Skeletal muscle cell (primary cell): ENCODE measurements at regions not wholly inside any gene's neighbourhood (a gene's known extent, or its start where the extent isn't known, plus 50 kb on each side); places are given as distances from the start of the nearest gene placed in this dataset.

Experiments
- DNase-seq: peaks from one replicate; pipeline ENCODE4 v3.0.0-alpha.2; 2010; ENCODE audit warnings: low read depth
- H3K4me3 ChIP-seq: 2 replicates; pipeline ENCODE4 v1.5.1; 2011; ENCODE audit warnings: low read depth, mild to moderate bottlenecking, control low read depth, low read length, moderate library complexity

DNA sequence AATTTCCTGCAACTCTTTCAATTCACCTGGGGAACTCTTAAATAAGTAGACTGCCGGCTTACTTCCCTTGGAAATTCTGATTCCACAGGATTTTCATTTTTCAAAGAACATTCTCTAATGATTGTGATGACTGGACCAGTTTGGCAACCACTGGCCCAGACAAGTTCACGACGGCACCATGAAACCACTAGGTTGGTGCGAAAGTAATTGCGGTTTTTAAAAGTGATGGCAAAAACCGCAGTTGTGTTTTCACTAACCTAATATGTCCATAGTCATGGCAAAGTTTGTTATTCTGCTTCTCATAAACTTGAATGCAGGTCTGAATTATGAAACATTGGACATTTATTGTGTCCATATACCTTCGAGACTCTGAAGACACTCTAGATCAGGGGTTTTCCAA lies 317.2 kb downstream of the IRX1 start:
- no peak overlapping the region for H3K4me3 ChIP-seq
- no peak for DNase-seq

DNA sequence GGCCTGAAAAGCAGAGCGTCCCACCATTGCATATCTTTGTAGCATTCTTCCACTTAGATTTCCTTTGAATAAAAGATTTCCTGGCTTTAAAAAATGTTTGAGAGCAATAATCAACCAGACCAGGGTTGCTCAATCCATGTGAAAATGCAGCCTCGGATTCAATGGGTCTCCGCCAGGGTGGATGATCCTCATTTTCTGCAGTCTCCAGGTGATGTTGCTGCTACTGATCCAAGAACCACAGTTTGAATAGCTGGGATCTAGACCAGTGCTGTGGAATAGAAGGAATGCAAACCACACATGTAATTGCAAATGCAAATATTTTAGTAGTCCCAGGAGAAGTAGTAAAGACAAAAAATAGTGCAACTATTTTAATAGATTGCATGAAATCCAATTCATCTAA lies 317.6 kb downstream of the IRX1 start:
- no peak for DNase-seq
- no peak overlapping the region for H3K4me3 ChIP-seq

DNA sequence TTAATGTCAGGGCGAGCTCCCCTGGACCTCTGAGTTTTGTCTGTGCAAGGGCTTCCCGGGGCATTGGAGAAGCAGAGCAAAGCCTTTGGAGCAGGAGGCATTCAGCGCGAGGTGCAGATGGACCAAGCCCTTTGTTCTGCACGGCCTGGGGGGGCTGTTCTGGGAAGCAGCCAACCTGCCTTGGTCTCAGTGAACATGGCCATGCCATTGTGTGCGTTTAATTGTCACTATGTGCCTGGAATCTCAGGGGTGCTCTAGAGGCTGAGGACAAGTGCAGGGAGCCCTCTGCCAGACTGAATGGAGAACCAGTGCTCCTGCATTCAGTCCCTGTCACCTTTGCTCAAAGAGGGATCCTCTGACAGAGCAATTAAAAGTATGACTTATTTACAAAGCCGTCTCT lies 329.4 kb downstream of the IRX1 start:
- no peak for DNase-seq
- H3K4me3 ChIP-seq = no peak overlapping the region

DNA sequence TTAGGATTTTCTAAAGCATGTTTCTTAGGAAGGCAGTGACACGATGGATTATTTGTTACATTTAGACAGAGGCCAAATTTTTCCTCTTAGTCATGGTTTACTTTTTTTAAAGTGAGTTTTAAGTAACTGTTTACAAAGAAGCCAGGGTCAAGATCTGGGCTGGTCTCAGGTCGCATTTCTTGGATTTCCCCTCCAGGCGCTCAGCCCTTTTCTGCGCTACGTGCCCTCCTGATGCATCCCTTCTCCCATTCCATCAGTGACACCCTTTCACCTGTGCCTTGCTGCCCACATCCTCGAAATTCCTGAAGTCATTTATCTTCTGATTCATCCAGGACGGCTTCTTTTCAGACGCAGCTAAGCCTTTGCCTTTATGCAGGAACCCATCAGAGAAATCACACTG lies 330.3 kb downstream of the IRX1 start:
- no peak overlapping the region for H3K4me3 ChIP-seq
- DNase-seq = no peak

DNA sequence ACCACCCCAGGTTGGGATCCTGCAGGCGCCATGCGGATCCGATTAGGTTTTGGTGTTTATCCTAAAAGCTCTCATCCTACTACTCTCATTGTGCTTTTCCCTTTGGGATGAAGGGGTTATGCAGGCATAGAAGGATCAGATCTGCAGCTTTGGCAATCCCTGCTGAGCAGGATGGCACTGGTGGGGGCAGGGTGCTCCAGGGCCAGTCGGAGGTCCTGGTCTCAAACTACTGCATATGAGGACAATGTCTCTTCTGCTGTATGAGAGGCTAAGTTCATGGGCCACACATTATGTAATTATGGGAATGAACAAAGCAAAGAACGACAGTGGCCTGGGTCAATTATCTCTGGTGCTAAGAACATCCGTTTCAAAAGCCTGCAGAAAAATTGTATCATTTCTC lies 334.2 kb downstream of the IRX1 start:
- no peak overlapping the region for H3K4me3 ChIP-seq
- no peak for DNase-seq

DNA sequence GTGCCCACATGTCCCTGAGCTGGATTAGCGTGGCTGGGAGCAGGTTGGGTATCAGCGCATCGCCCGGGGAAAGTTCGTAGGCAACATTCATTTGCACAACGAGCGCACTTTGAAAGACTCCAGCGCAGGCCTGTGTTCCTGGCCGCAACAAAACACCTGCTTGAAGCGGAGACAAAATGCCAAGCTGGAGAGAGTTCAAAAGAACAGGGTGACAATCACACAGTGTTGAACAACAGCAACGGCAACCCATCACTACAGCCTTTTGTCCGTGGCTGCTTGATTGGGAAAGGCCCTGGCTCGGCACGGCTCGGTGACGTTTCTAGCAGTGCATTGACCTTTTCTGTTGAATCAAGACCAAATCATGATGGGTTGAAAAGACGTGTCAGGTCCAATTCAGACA lies 336.3 kb downstream of the IRX1 start:
- H3K4me3 ChIP-seq = no peak overlapping the region
- DNase-seq = no peak

DNA sequence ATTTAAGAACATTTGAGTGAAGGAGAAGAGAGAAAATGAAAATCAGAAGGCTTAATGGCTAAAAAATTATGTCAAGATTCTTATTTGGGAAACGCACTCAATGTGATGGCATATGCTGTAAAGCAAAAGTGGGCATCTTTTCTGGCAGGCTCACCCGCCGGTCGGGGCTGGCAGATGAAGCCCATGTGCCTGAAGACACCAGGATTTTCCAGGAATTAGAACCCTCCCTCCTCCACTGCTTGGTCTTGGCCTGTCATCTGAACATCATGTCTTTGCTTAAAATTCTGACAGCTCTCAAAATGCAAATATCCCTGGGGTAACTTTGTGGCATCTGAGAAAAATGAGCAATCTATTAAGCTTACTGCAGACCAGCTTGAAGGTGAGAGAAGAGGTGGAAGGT lies 337.9 kb downstream of the IRX1 start:
- DNase-seq = no peak
- no peak overlapping the region for H3K4me3 ChIP-seq

DNA sequence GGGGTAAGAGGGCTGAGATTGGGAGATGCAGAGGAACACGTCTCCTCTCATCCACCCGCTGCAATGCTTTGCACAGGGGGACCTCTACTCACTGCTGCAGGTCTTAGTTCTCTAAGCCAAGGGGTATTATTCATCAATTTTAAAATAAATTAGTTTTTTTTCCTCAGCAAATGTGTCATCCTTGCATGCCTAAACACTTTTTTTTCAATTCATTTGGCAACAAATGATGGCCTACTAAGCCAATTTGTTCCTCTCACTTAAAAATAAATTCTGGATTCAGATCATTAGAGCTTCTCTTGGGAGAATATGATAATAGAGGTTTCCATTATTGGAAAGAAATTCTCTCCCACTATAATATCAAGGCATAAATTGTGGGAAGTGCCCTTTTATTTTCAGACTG lies 338.3 kb downstream of the IRX1 start:
- DNase-seq = no peak
- H3K4me3 ChIP-seq = no peak overlapping the region

DNA sequence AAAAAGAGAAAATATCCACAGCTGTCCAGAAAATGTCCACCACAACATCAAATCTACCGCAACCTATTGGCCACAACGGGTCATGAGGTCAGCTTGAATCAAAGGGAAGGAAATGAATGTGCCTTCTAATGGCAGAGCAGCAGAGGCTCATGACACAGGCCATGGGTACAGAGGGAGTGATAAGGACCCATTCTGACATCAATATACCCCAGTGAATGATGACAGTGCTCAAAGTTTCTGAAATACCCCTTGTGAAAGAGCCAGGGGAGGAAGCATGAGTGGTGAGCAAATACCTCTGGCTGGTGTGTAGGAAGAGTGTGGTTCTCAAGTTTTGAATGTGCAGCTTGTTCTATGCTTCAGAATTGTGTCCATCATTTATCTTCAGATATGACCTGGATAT lies 348.2 kb downstream of the IRX1 start:
- no peak overlapping the region for H3K4me3 ChIP-seq
- DNase-seq = no peak

DNA sequence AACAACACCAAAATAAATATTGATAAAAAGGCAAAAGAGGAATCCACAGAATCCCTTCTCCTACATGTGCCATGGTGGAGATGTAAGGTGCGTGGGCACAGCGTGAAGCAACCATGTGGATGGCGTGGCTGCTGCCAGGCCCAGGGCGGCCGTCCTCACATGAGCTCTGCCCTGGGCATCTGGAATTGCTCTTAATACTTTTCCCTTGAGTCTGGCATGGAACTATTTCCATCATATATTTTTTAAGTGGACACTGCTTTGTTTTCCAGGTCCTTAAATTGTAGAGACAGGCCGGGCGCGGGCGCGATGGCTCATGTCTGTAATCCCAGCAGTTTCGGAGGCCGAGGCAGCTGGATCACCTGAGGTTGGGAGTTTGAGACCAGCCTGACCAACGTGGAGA lies 349.3 kb downstream of the IRX1 start:
- no peak overlapping the region for H3K4me3 ChIP-seq
- DNase-seq = no peak

DNA sequence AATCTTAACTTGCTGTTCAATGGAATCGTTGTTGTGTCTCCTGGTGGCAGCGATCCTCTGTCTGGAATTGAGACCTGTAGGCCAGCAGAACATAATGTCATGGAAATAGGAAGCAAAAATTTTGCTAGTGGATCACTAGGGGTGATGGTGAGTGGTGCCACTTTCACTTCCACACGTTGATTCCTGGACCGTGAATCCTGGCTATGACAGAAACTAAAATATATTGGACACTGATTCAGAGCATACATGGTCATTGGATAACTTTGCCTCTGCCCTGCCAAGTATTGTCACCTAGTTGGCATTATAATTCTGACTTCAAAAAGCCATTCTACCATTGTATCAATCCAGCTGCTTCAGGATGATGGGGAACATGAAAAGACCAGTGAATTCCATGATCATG lies 353.2 kb downstream of the IRX1 start:
- H3K4me3 ChIP-seq = no peak overlapping the region
- no peak for DNase-seq

DNA sequence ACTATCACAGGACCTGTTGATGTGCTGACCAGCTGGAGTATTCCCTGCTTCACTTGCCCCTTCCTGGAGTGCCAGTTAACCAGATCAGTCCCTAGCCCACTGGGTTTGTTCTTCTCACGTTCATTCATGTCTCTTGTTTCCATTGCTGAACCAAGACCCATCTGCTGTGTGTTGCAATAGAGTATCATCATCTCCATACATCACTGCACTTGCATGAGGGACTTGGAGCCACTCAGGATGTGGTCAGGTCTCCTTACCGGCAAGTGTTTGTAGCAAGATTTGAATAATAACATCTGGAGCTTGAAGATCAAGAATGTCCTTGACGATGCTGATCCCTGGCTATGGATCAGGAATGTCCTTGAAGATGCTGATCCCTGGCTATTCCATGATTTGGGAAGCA lies 358.6 kb downstream of the IRX1 start:
- no peak overlapping the region for H3K4me3 ChIP-seq
- no peak for DNase-seq

DNA sequence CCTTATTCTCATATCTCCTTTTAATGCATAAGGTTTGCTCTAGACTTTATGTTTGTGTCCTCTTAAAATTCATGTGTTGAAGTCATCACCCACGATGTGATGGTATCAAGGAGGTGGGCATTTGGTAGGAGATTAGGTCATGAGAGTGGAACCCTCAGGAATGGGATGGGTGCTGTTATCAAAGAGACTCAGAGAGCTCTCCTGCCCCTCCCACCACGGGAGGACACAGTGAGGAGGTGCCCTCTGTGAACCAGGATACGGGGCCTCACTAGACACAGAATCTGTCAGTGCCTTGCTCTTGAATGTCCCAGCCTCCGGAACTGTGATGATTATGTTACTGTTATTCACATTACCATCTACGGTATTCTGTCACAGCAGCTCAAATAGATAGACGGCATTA lies 359.0 kb downstream of the IRX1 start:
- no peak overlapping the region for H3K4me3 ChIP-seq
- DNase-seq = no peak

DNA sequence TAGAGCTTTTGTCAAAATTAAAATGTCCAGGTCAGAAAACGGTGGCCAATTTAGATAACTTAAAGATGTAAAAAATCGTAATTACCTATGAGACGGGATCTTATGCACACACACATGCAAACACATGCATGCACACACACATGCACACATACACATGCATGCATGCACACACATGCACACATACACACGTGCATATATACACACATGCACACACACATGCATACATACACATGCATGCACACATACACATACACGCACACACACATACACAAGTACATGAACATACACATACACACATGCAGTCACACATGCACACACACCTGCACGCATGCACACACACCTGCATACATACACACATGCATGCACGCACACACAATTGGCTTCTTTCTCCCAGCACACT lies 362.0 kb downstream of the IRX1 start:
- no peak for DNase-seq
- no peak overlapping the region for H3K4me3 ChIP-seq

DNA sequence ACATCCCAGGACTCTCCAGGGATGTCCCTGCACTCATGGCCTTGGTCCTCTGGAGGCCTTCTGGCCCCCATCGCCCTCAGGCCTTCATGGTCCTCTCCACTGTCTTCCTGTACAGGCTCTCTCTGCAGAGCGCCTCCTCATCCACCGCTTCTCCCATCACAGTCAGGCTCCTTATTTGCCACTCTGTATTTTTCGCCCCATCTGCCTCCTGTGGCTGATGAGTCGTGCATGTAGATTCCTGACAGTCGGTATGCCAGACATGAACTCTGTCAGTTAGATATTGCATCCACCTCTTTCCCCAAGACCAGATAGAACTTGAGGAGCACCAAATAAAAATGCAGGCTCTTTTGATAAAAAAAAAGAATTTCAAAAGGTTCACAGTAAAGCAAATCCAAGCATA lies 362.8 kb downstream of the IRX1 start:
- DNase-seq = no peak
- no peak overlapping the region for H3K4me3 ChIP-seq

DNA sequence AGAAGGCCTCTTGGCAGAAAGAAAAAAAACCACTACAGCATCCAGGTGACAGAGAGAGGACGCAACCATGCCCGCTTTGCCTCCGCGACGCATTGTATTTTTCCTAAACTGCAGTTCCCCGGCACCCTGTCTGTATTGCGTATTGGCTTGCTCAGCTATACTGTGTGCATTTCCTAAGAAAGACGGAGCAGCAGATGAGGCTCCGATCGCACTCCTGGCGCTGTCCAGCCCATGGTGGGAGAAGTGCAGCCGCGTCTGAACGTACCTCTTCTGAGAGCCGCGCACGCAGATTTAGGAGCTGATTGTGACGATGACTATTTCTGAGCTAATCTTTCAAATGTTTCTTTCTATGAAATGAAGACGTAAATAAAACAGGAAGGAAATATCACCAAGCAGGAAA lies 366.5 kb downstream of the IRX1 start:
- DNase-seq = no peak
- H3K4me3 ChIP-seq = no peak overlapping the region

DNA sequence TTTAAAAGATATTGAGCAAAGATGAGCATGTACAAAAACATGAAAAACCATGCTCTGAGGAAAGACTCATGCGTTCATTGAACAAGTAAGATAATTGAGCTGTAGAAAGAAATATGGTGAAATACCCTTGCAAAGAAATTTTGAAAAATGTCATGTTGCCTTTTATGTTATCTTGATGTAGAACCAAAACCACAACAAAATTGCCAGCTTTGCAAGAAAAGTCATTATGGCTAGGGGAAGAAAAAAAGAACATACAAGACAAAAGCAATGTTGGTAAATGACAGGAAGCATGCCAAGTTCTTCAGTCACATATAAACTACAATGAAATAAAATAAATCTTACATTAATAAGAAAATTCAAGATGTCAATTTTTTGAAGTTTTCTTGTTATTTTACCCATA lies 368.0 kb downstream of the IRX1 start:
- no peak overlapping the region for H3K4me3 ChIP-seq
- no peak for DNase-seq

DNA sequence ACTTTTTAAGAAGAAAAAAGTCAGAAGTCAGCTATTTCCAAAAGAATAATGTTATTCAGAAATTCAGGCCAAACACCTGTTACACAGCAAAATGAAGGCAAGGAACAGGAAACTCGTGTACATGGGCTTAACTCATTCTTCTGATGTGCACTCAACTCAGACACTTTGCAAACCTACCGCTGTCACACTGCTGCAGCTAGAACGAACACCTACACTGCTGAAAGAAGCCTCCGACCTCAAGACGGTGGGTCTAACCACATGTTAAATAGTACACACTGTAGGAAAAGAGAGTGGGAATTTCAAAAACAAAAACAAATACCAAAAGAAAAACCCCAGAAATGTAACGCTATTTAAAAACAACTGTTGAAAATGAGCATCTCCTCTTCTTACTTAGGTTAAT lies 384.5 kb downstream of the IRX1 start:
- DNase-seq = no peak
- H3K4me3 ChIP-seq = no peak overlapping the region

DNA sequence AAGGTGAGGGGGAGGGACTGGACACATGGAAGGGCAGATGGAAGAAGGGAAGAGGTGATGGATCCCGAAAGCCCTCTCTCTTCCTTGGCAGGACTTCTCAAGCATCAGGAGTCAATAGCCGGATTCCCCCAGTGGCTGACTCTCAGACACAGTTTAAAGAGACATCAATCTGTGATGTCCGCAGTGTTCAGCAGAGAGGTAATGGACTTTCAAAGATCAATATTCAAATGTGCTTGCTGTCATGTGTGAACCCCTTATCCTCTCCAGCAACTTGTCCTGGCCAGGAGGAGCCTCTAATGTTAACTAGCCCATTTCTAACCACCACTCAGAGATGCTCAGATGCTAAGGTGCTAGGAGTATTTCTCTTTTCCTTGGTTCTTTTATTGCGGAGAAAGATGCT lies 392.2 kb downstream of the IRX1 start:
- no peak for DNase-seq

DNA sequence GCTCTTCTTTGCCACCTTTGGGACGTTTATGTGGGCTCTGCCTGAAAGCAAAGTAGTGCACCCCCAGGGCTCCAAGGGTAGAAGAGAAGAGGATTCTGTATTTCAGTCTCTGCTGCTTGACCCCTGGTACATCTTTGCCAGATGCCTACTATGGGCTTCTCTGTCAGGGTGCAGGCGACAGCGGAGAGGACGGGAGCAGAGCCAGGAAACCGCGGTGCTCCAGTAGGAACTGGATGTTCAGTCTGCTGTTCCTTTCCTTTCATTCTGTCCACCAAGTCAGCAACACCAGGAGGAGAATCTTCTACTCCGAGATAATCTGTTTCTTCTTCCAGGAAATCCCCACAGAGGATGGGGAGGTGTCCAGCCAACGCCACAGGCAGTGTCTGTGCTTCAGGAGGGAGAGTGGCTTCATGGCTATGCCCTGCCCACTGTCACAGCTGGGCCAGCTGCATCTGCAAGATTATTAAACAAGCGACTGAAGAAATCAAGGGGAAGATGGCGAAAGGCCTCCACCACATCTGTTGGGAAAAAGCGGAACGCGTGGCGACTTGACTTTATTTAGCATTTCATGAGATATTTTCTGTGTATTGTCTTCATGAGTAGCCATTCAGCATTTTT lies 398.3 kb downstream of the IRX1 start:
- no peak for DNase-seq
- no peak overlapping the region for H3K4me3 ChIP-seq

More for the DNA sequence above, 392.2 kb downstream of the IRX1 start:
- H3K4me3 ChIP-seq = no peak overlapping the region

DNA sequence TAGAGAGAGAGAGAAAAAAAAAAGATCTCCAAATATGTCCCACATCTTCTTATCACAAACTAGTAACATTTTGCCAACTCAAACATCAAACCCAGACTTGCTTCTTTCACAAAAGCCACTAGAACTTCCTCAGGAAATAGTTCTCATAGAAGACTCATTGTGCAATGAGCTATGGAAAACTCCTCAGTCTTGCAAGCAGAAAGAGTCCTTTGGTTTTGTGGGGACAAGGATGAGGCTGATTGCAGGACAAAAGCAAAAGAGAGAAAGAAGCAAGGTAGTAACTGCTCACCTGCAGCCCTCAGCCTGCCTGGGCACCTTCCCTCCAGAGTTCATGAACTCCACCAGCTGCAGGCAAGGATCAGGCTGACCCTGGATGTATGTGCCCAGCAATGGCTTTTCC lies 399.0 kb downstream of the IRX1 start:
- no peak overlapping the region for H3K4me3 ChIP-seq

DNA sequence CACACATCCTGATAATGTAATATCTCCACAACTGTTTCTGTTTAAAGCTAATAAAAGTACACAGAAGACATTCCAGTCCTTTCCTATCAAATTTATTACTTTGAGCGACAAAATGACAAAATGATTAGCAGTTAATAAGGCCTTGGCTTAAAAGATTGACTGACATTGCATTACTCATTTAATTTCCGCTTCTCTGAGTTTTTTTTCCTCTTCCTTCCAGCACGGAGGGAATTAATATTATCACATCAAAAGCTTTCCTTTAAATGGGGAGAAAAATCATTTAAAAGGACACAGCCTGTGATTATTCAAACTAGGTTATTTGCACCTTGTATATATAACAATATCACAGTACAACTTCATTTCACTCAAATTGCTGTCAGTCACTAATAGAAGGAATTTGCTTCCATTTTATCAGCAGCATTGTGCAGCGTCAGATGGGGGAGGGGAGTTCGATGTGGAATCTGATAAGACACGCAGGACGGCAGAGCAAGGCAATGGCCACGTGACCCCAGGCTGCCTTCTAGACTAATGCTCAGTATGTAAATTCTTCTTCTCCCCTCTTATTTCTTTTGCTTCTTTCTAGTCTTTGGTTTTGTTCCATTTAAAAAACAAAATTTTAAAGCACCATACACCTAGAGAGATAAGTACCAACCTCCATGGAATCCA lies 400.5 kb downstream of the IRX1 start:
- no peak overlapping the region for H3K4me3 ChIP-seq
- no peak for DNase-seq

More for the DNA sequence above, 399.0 kb downstream of the IRX1 start:
- no peak for DNase-seq
